ENCODE measurements at regions not wholly inside any gene's neighbourhood (a gene's known extent, or its start where the extent isn't known, plus 50 kb on each side); places are given as distances from the start of the nearest gene placed in this dataset.
A peak's percentile ranks its signal among the peaks of the same experiment; 100 is the strongest.
"Not testable (repeated sequence)": the region's sequence is repeated elsewhere in the genome, so short reads cannot be mapped to it uniquely, and the experiment has no call there.

DNA sequence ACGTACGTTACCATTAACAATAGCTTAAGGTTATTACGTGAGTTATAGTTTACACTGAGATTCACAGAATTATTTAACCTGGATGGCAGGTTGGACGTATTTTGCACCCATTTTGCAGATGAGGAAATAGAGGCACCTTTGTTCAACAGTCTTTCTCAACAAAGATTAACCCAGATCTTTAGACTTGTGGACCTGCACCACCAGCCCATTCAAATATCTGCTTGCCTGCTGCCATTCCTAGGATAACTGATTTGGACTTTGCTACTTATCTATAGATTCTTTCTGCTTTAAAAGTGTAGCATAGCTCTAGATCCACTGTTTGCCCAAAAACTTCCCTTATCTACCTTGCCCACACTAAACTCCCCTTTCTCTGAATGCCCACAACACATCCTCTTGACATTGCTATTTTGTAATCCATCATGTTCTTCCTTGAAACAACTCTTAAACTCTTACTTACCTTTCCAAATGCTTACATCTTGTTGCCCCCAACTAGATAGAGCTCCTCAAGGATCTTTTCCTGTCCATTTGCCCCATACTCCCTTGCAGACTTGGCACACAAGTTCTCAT lies 56.4 kb upstream of the TNFAIP3 start:
- DNase-seq = no peak

- peak; percentile 89 for DNase-seq
These were observed 55.7 kb upstream of the TNFAIP3 start for GRCh38 chr6:137811121-137811915.

DNA sequence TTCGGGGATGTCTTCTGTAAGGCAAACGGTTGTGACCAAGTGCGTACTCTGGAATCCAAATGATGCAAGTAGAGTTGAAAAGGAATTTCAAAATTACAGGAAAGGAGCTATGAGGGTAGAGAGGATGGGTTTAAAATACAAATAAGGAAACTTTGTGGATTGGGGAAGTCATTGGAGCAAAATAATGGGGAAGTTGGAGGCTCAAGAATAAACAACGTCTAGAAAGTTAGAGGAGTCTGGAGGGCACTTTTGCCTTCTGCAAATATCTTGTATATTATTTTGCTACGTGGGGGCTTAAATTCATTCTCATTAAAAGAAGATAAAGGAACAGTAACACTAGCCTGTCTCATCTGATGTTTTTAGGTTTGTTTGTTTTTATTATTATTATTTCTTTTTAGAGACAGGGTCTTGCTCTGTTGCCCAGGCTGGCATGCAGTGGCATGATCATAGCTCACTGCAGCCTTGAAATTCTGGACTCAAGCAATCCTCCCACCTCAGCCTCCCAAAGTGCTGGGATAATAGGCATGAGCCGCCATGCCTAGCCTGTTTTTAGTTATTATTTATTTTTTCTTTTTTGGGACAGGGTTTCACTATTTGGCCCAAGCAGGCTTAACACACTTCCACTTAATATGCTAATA lies 55.0 kb upstream of the TNFAIP3 start:
- DNase-seq = no peak

DNA sequence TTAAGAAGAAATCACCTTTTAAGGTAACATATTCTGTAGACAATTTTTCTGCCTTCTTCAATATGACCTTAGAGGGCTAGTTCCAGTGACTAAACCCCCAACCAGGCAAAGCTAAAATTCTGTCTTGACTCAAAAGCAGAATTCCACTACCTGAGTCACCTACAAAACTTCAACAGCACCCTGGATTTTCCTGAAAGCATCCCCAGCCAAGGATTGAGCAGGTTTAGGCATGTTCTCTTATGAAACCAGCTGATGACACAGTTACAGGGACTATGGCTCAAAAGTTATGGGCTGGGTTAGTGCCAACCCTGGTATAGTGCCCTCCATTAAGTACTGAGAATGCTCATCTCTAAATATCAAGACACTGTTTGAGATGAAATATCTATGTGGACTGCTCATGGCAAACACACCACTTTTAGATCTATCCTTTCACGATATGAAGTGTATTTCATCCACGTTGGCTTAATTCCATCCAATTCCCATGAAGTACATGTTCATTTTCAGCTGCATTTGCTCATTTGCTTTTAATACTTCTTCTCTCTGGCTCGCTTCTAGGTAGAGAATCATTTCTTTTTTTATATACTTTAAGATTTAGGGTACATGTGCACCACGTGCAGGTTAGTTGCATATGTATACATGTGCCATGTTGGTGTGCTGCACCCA lies 53.6 kb upstream of the TNFAIP3 start:
- DNase-seq = no peak

DNA sequence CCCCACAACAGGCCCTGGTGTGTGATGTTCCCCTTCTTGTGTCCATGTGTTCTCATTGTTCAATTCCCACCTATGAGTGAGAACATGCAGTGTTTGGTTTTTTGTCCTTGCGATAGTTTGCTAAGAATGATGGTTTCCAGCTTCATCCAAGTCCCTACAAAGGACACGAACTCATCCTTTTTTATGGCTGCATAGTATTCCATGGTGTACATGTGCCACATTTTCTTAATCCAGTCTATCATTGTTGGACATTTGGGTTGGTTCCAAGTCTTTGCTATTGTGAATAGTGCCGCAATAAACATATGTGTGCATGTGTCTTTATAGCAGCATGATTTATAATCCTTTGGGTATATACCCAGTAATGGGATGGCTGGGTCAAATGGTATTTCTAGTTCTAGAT lies 53.0 kb upstream of the TNFAIP3 start:
- not testable (repeated sequence) for DNase-seq

DNA sequence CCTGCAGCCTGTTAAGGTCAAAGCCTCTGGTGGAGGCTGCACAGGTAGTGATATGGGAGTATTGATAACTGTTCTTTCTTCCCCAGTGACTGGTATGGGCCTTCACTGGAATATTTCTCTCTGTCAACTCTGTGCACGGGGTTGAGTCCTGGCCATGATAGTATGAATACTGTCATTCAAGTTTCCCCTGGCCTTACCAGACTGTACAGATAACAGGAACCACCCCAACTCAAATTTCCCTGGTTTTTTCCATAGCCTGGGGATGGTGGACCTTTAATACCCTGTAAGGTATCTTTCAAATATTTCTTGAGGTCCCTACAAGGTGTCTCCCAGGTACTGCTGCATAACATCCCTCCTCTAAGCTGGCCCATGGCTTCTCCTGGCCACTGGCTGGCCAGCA lies 51.4 kb upstream of the TNFAIP3 start:
- no peak for DNase-seq

DNA sequence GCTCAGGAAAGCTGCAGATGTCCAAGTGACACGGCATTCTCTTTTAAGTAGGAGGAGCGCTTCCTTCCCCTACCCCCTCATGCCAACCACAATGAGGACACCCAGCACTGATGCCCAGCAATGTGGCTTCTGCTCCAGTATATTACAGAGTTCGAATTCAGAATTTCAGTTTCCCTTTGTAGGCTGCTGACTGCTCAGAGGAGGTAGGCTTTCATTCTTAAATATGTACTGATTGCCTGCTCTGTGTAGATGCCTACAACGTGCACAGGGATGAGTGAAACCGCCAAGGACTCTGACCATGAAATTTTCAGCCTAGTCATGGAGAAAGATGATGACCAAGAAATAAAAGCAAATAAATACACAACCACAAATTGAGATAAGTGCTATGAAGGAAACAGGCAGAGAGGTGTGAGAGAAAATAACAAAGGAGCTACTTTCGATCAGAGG lies 50.9 kb upstream of the TNFAIP3 start:
- DNase-seq = peak; percentile 48

GRCh38 chr6:137816688-137817618 lies 50.1 kb upstream of the TNFAIP3 start:
- DNase-seq = no peak

All from CD4-positive, alpha-beta T cell treated with Interleukin-12 subunit alpha and Interleukin-12 subunit beta, for 1 hour (primary cell).